ENCODE measurements at regions not wholly inside any gene's neighbourhood (a gene's known extent, or its start where the extent isn't known, plus 50 kb on each side); places are given as distances from the start of the nearest gene placed in this dataset.

DNA sequence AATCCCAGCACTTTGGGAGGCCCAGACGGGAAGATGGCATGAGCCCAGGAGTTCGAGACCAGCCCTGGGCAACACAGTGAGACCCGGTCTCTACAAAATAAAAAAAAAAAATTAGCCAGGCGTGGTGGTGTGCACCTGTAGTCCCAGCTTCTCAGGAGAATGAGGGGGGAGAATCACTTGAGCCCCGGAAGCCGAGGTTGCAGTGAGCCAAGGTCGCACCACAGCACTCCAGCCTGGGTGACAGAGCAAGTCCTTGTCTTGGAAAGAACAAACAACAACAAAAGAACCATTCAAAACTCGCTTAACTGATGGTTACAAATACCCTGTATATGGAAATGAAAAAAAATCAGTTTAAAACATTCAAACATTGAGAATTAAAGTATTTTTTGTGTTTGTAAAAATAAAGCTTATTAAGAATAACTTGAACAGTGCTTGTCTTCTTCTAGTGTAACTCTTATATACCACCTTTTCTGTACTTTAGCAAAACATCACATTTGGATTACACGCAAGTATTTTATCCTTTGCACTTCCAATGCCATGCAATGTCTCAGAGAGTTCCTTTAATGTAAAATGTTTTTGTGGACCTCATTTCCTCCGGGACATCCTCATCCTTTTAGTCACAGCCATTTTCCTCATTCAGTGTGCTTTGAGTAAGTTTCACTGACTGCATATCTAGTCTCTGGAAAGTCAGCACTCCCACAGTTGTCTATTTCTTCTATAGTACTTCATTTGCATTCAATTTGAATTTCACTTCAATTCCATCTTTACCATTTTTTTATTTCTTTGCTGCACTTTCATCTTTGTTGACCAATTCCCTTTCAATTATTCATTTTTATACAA, 113.0 kb upstream of the GOLGA8J start:
- TF ChIP-seq, protein P1, sequence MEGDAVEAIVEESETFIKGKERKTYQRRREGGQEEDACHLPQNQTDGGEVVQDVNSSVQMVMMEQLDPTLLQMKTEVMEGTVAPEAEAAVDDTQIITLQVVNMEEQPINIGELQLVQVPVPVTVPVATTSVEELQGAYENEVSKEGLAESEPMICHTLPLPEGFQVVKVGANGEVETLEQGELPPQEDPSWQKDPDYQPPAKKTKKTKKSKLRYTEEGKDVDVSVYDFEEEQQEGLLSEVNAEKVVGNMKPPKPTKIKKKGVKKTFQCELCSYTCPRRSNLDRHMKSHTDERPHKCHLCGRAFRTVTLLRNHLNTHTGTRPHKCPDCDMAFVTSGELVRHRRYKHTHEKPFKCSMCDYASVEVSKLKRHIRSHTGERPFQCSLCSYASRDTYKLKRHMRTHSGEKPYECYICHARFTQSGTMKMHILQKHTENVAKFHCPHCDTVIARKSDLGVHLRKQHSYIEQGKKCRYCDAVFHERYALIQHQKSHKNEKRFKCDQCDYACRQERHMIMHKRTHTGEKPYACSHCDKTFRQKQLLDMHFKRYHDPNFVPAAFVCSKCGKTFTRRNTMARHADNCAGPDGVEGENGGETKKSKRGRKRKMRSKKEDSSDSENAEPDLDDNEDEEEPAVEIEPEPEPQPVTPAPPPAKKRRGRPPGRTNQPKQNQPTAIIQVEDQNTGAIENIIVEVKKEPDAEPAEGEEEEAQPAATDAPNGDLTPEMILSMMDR (conservative IDR thresholded peaks at IDR 0.05), result no peak

More for the DNA sequence above, 113.0 kb upstream of the GOLGA8J start:
- Histone ChIP-seq H4K20me1 (ENCODE audit: control insufficient read depth, insufficient read depth, insufficient read length) (no peaks in the 10 kb centered on the region), H3K23ac (ENCODE audit: insufficient read length, low read depth, low read length) (no peak overlapping the region), H3K56ac (ENCODE audit: insufficient read length, low read depth, low read length) (no peak overlapping the region), H3K4ac (ENCODE audit: low read depth, low read length) (no peak overlapping the region), H4K91ac (ENCODE audit: insufficient read length, low read depth, low read length) (no peak overlapping the region), H2BK12ac (ENCODE audit: insufficient read length, low read depth, low read length) (no peak overlapping the region), H3K79me1 (ENCODE audit: insufficient read depth, low read depth, low read length, poor library complexity, severe bottlenecking) (no peaks in the 10 kb centered on the region), H3K27me3 (ENCODE audit: insufficient read depth, low read length) (peaks cover 17% of the 10 kb centered on the region; the same call in 1 of the 2 replicates), H3K9me3 (ENCODE audit: control insufficient read depth, low read depth, low read length) (no peaks in the 10 kb centered on the region), H3K14ac (ENCODE audit: insufficient read depth, low read length) (no peak overlapping the region), H4K8ac (replicated peaks; ENCODE audit: insufficient read length, low read depth, low read length) (no peak overlapping the region), H2BK15ac (ENCODE audit: low read depth, low read length) (no peak overlapping the region), H3K79me2 (ENCODE audit: insufficient read depth, low read length) (no peaks in the 10 kb centered on the region), H3K4me2 (ENCODE audit: insufficient read depth, insufficient read length, low read length) (no peak overlapping the region), H3K23me2 (ENCODE audit: insufficient read length, low read depth, low read length, poor library complexity, severe bottlenecking) (peaks cover 6% of the 10 kb centered on the region), H3K4me1 (ENCODE audit: insufficient read depth, low read length) (no peaks in the 10 kb centered on the region), H4K5ac (ENCODE audit: insufficient read length, low read depth, low read length) (no peak overlapping the region), H2BK5ac (ENCODE audit: insufficient read length, low read length) (no peak overlapping the region), H2BK120ac (ENCODE audit: low read depth, low read length, poor library complexity, severe bottlenecking) (no peak overlapping the region), H3K9ac (ENCODE audit: extremely low read depth, insufficient read length, low read length) (no peak overlapping the region), H2AK5ac (ENCODE audit: insufficient read length, low read length) (no peak overlapping the region), H3K18ac (ENCODE audit: insufficient read length, low read depth, low read length) (no peak overlapping the region), H2AFZ (ENCODE audit: low read length) (no peak overlapping the region), H3T11ph (ENCODE audit: low read length) (no peak overlapping the region), H2BK20ac (ENCODE audit: low read depth, low read length, poor library complexity, severe bottlenecking) (no peak overlapping the region), H3K27ac (ENCODE audit: insufficient read length, low read depth, low read length) (no peak overlapping the region)
- Mint-ChIP-seq H3K9me3 (peaks cover 5 to 6% of the 10 kb centered on the region in 2 experiments; a peak in 2 of 5 replicates), H3K27me3 (ENCODE audit: low read depth) (peaks cover 57% of the 10 kb centered on the region), H3K4me1 (peaks cover 3% of the 10 kb centered on the region in 2 experiments; a peak in 1 of 4 replicates), H3K27ac (no peak overlapping the region), H3K4me3 (peak overlapping the region; percentile 56 to 79; a peak in 4 of 5 replicates), H3K36me3 (ENCODE audit: insufficient read depth in 1 of 3, low read depth in 3 of 3) (0 out of 7 replicates have a peak, but pooled peaks cover 0 to 10% (median 6%) of the 10 kb centered on the region in 3 experiments)
- no peak for DNase-seq
- no CpG with 5 or more reads among the region's 10 CpGs for WGBS (ENCODE audit: extremely low coverage, insufficient read length, low lambda C conversion rate)
